OCI-LY7 (cell line): ENCODE measurements at regions not wholly inside any gene's neighbourhood (a gene's known extent, or its start where the extent isn't known, plus 50 kb on each side); places are given as distances from the start of the nearest gene placed in this dataset.

ENCODE experiments used
- BruUV-seq: library from RNA; stranded (reverse); fragments of 400-500 nt; replicated peaks from 2 replicates; lab custom pipeline; 2021; lab: Mats Ljungman, UMichigan
- CTCF ChIA-PET: fragments of 300-600 bp; sonication (Branson Sonifier 250); formaldehyde crosslinking; loops from one replicate; lab custom pipeline; 2022; ENCODE audit warnings: antibody characterized with exemption; ENCODE audit not compliant: unreplicated experiment; lab: Charles Lee
- POLR2A ChIA-PET: fragments of 300-600 bp; sonication (Branson Sonifier 250); formaldehyde crosslinking; loops from one replicate; lab custom pipeline; 2022; ENCODE audit warnings: antibody characterized with exemption; lab: Charles Lee
- DNase-seq: peaks from one replicate; pipeline ENCODE4 v3.0.0-alpha.2; 2015; ENCODE audit warnings: low spot score
- H2AFZ ChIP-seq: fragments of 200-600 bp; sonication (generic), shearing (Covaris generic); 2 replicates; pipeline ENCODE4 v1.6.1; 2014; ENCODE audit warnings: mild to moderate bottlenecking, antibody characterized with exemption, low read length, moderate library complexity
- H3K27ac ChIP-seq: fragments of 200-600 bp; sonication (generic); 2 replicates; pipeline ENCODE4 v1.5.1; 2014; ENCODE audit warnings: mixed run types, low read depth, mild to moderate bottlenecking, moderate library complexity, low read length, inconsistent platforms; ENCODE audit not compliant: poor library complexity, severe bottlenecking
- H3K36me3 ChIP-seq: fragments of 200-600 bp; sonication (generic); 2 replicates; pipeline ENCODE4 v1.6.1; 2014; ENCODE audit warnings: mild to moderate bottlenecking, antibody characterized with exemption, low read length, moderate library complexity, mixed read lengths; ENCODE audit not compliant: insufficient read depth
- H3K4me1 ChIP-seq: fragments of 200-600 bp; sonication (generic); 2 replicates; pipeline ENCODE4 v1.5.1; 2014; ENCODE audit warnings: mild to moderate bottlenecking, low read length; ENCODE audit not compliant: insufficient read depth, poor library complexity, severe bottlenecking
- H3K4me2 ChIP-seq: fragments of 200-600 bp; sonication (generic); 2 replicates; pipeline ENCODE4 v1.6.1; 2014; ENCODE audit warnings: mild to moderate bottlenecking, low read length
- H3K4me3 ChIP-seq: fragments of 200-600 bp; sonication (generic); 2 replicates; pipeline ENCODE4 v1.5.1; 2014; ENCODE audit warnings: mild to moderate bottlenecking, low read depth, low read length; ENCODE audit not compliant: poor library complexity, severe bottlenecking
- H3K79me2 ChIP-seq: fragments of 200-600 bp; sonication (generic); 2 replicates; pipeline ENCODE4 v1.6.1; 2016; ENCODE audit warnings: low read depth, mild to moderate bottlenecking, low read length, moderate library complexity, mixed read lengths; ENCODE audit not compliant: insufficient read depth
- H3K9me2 ChIP-seq: fragments of 200-600 bp; sonication (generic); 2 replicates; pipeline ENCODE4 v1.6.1; 2016; ENCODE audit warnings: mild to moderate bottlenecking, low read length, mixed read lengths; ENCODE audit not compliant: insufficient read depth
- H3K9me3 ChIP-seq: fragments of 200-600 bp; sonication (generic); 2 replicates; pipeline ENCODE4 v1.6.1; 2014; ENCODE audit warnings: mild to moderate bottlenecking, mixed run types, low read length, mixed read lengths
- H4K20me1 ChIP-seq: fragments of 200-600 bp; sonication (generic); 2 replicates; pipeline ENCODE4 v1.6.1; 2014; ENCODE audit warnings: mild to moderate bottlenecking, antibody characterized with exemption, low read length, moderate library complexity, mixed read lengths; ENCODE audit not compliant: insufficient read depth
- CTCF ChIP-seq: fragments of 200-600 bp; sonication (generic); conservative IDR thresholded peaks from 2 replicates; pipeline ENCODE4 v1.5.1; 2014; ENCODE audit warnings: mild to moderate bottlenecking, antibody characterized with exemption, low read length, moderate library complexity, mixed read lengths
- EZH2phosphoT487 ChIP-seq: fragments of 200-600 bp; sonication (generic); IDR thresholded peaks from 2 replicates; pipeline ENCODE4 v1.6.1; 2018; ENCODE audit warnings: low read depth, borderline replicate concordance, mild to moderate bottlenecking, mixed run types, antibody characterized with exemption, low read length, moderate library complexity, mixed read lengths
- intact Hi-C: fragments of 100-400 bp; cut with micrococcal nuclease; formaldehyde crosslinking; loops from one replicate; pipeline ENCODE4 v1.10.0; 2022; ENCODE audit not compliant: unreplicated experiment

DNA sequence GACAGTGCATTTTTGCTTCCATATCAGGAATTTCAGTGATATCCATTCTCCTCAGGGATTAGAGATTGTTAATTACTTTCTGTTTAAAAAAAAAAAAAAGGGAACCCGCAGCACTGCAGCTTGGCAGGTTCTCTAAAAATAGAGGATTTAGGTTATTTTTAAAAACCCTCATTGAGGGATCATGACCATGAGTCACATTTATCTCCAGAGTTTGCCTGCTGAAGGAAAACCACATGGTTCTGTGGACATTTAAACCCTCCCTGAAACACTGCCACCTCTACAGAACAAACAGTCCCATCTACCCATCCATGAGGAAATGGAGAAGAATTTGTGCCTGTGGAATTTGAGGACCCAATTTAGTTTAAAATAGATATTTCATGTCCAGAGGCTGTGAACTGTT, 66.2 kb upstream of the UBE2E1 start:
- BruUV-seq = no TSS peak
- Histone ChIP-seq H2AFZ (peak overlapping the region; percentile 49; the same call in 1 of the 2 replicates), H3K4me1 (peaks cover 21% of the 10 kb centered on the region)

DNA sequence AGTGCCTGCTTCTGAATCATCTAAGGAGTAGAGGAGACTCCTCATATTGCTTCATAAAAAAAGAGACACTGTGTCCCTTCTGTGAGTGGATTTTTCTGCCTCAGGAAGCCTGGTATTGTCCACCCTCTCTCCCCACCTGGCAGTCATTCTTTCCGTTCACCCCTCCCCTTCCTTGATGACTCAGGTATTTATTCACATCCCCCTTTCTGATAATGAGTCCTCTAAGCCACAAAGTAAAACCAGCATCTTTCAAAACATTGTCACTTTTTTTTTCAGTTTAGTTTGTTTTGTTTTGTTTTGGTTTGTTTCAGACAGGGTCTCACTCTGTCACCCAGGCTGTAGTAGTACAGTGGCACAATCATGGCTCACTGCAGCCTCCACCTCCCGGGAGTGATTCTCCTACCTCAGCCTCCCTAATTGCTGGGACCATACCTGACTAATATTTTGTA, 65.2 kb upstream of the UBE2E1 start:
- Histone ChIP-seq H3K4me3 (no peak overlapping the region), H3K4me2 (peak overlapping the region; percentile 33), H3K9me2 (no peaks in the 10 kb centered on the region), H3K27ac (no peak overlapping the region), H2AFZ (peak overlapping the region; percentile 79; the same call in 1 of the 2 replicates), H3K4me1 (peaks cover 19% of the 10 kb centered on the region), H3K79me2 (no peaks in the 10 kb centered on the region), H4K20me1 (no peaks in the 10 kb centered on the region), H3K9me3 (no peaks in the 10 kb centered on the region), H3K36me3 (no peaks in the 10 kb centered on the region)
- intact Hi-C loops = no loop called here
- BruUV-seq = no TSS peak
- peak; percentile 51 for DNase-seq
- no peak for TF ChIP-seq EZH2phosphoT487
- no peak for TF ChIP-seq CTCF
- ChIA-PET POLR2A (interaction anchor here (0.7 kb wide), 1 partner anchor 16 kb away, joined by 3 read pairs; no protein-coding TSS in a partner anchor), CTCF (no interaction called here)

More for the DNA sequence above, 66.2 kb upstream of the UBE2E1 start:
- no peak for TF ChIP-seq CTCF
- no peak for TF ChIP-seq EZH2phosphoT487
- Histone ChIP-seq H3K4me2 (no peak overlapping the region), H3K27ac (no peak overlapping the region), H3K9me3 (no peaks in the 10 kb centered on the region), H3K79me2 (no peaks in the 10 kb centered on the region), H3K9me2 (no peaks in the 10 kb centered on the region), H4K20me1 (no peaks in the 10 kb centered on the region), H3K4me3 (no peak overlapping the region), H3K36me3 (no peaks in the 10 kb centered on the region)
- CTCF ChIA-PET = no interaction called here
- DNase-seq = no peak
- POLR2A ChIA-PET = interaction anchor here (0.6 to 1.3 kb wide), 3 partner anchors 15 to 183 kb away, joined by 3 read pairs; no protein-coding TSS in a partner anchor
- intact Hi-C loops = no loop called here

DNA sequence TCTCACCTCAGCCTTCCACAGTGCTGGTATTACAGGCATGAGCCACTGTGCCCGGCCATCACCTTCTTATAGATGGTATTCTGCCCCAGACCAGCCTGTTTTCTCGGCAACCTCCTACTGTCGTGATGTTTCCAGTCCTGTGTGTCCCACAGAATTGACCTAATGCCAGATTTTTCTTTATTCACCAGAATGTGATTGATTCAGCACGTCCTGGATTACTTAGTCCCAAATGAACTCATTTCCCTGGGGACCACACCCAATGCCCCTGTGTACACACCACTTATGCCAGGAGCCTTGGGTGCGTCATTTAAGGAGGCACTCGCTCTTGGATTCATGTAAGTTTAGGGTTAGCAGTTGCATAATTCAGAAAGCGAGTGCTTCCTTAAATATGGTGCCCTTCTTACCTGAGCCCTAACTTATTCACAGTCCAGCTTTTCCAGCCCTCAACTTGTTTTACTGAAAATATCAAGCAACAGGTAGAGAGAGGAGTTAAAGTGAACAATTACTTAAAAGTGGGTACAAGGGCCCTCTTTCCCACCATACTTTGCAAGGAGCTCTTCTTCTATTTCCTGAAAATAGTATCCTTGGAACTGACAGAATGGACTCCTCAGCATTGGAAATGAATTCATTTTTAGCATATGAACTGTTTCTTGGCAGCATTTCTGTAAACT, 64.6 kb upstream of the UBE2E1 start:
- ChIA-PET POLR2A (no interaction called here), CTCF (no interaction called here)
- no TSS peak for BruUV-seq
- H3K4me3 ChIP-seq = no peak overlapping the region
- H3K9me2 ChIP-seq = no peaks in the 10 kb centered on the region
- no peaks in the 10 kb centered on the region for H3K9me3 ChIP-seq
- no peaks in the 10 kb centered on the region for H4K20me1 ChIP-seq
- no peaks in the 10 kb centered on the region for H3K79me2 ChIP-seq
- DNase-seq = no peak
- peak overlapping the region; percentile 33; the same call in 1 of the 2 replicates for H3K4me2 ChIP-seq
- intact Hi-C loops = no loop called here
- peak overlapping the region; percentile 79; the same call in 1 of the 2 replicates for H2AFZ ChIP-seq
- no peaks in the 10 kb centered on the region for H3K36me3 ChIP-seq
- TF ChIP-seq CTCF (no peak), EZH2phosphoT487 (no peak)
- peaks cover 19% of the 10 kb centered on the region for H3K4me1 ChIP-seq
- H3K27ac ChIP-seq = no peak overlapping the region
